CD4-positive, alpha-beta T cell treated with Interleukin-1 beta for 1 hour (primary cell): ENCODE measurements at regions not wholly inside any gene's neighbourhood (a gene's known extent, or its start where the extent isn't known, plus 50 kb on each side); places are given as distances from the start of the nearest gene placed in this dataset.

ENCODE experiments used
- DNase-seq, 2 donors: peaks; one replicate each; pipeline ENCODE4 v3.0.0-alpha.2; 2020 to 2022

- no peak for DNase-seq
These were observed 762.5 kb downstream of the LIG4 start for GRCh38 chr13:107452833-107453232.

GRCh38 chr13:107450931-107451330, 764.4 kb downstream of the LIG4 start:
- DNase-seq = no peak

GRCh38 chr13:107450431-107450830, 764.9 kb downstream of the LIG4 start:
- no peak for DNase-seq

GRCh38 chr13:107447591-107447990, 767.7 kb downstream of the LIG4 start:
- no peak for DNase-seq

GRCh38 chr13:107441279-107441678, 774.1 kb downstream of the LIG4 start:
- no peak for DNase-seq

DNA sequence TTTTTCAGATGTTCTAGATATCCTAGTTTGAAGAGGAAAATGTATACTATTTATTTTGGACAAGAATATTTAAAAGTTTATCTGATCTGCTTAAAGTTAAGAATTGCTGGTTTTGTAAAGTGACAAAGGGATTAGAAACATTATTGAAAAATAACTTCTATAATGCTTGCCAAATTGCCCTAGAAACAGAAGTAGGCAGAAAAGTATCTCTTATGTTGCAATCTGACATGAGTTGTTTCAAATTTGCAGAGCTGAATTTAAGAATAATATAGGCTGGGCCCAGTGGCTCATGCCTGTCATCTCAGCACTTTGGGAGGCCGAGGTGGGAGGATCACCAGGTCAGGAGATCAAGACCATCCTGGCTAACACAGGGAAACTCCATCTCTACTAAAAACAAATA, 777.1 kb downstream of the LIG4 start:
- DNase-seq = no peak

GRCh38 chr13:107434347-107434746, 781.0 kb downstream of the LIG4 start:
- no peak for DNase-seq

DNA sequence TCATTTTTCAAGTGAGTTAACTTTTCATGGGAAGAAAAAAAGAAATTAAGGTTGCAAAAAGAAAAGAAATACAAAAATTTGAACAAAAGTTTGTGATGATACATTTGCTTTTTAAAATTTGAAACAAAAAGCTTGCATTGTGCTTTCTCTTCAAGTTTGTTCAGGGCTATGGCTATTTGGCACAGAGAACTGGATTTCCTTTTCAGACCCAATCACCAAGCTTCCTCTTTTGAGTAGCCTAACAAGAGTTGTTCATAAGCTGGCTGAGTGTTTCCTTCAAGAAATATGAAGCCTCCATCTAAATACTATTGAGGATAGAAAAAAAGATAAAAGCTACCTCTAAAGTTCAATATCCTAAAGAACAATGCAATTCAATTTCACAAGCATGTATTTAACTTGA, 787.8 kb downstream of the LIG4 start:
- DNase-seq = no peak

GRCh38 chr13:107422421-107422820, 792.9 kb downstream of the LIG4 start:
- DNase-seq = no peak

DNA sequence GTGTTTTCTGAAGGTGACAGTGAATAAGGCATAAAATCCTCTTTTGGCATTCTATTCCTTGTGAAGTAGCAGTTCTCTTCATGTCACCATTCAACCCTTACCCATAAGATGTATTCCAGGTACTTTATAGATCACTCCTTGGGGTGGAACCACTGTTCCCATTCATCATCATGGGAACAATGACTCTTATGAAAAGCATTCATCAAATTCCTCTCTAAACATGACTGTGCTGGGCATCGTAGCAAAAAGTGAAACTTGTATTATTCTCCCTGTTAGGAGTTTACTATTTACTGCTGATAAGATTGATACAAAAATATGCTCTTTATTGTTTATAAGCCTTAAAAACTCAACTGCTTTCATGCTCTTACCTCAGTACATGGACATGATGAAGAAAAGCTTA, 793.4 kb downstream of the LIG4 start:
- no peak for DNase-seq

GRCh38 chr13:107421028-107421427, 794.3 kb downstream of the LIG4 start:
- DNase-seq = no peak

- no peak for DNase-seq
These were observed 802.3 kb downstream of the LIG4 start for GRCh38 chr13:107413005-107413404.

- DNase-seq = no peak
These were observed 808.3 kb downstream of the LIG4 start for GRCh38 chr13:107407074-107407473.

DNA sequence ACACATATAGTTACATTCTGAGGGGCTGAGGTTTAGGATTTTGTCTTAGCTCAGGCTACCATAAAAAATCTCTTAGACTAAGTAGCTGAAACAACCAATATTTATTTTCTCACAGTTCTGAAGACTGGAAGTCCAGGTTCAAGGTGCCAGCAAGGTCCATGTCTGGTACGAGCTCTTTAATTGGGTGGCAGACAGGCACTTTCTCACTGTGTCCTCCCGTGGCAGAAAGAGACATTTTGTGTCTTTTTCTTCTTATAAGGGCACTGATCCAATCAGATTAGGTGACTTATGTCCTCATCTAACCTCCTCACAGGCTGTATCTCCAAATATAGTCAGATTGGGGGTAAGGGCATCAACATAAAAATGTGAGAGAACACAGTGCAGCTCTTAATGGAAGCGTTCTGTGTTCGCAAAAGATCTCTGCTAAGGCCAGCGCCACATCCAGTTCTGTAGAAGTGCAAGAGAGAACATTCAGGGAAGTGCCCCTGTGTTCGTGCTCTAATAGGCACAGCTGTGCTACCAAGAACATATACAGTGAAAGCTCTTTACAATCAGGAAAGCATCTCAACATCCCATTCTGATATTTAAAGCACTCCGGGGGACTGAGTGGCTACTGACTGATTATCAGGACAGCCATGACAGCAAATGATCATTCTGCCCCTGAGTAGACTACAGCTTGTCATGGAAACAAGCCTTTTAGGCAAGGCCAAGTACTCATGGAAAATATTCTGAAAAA, 819.2 kb downstream of the LIG4 start:
- DNase-seq = no peak

GRCh38 chr13:107392205-107392604, 823.1 kb downstream of the LIG4 start:
- DNase-seq = no peak

- DNase-seq = no peak
These were observed 819.6 kb upstream of the ARGLU1 start for GRCh38 chr13:107387525-107387924.

DNA sequence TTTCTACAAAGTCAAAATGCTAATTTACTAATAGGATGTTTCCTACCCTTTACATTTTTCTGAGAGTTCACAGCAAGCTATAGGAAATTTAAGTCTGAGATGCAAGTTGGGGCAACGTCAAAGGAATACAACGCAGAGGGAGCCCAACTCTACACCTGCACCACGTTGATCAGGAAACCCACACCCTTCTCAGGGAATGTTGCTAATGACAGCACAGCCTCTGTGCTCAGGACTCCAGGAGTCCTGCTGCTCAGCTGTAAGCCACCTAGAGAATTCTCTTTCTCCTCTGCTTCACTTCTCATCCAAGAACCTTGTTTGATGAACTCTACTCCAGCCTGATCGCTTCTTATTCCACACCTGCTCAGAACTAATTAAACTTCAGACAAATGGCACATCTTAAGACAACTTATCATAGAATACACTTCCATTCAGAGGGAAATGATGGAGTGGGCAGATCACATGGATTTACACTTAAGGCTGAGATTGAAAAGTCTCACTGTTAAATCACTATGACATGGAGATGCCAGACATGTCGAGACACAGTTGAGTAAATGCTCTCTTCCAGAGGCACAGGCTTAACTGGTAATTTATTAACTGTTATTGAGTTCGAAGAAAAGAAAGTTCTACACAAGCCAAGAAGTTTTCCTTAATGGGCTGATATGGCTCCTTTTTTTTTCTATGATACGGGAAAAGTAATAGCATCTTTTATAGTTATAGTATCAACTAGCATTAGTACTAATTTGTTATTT, 811.6 kb upstream of the ARGLU1 start:
- DNase-seq = no peak

DNA sequence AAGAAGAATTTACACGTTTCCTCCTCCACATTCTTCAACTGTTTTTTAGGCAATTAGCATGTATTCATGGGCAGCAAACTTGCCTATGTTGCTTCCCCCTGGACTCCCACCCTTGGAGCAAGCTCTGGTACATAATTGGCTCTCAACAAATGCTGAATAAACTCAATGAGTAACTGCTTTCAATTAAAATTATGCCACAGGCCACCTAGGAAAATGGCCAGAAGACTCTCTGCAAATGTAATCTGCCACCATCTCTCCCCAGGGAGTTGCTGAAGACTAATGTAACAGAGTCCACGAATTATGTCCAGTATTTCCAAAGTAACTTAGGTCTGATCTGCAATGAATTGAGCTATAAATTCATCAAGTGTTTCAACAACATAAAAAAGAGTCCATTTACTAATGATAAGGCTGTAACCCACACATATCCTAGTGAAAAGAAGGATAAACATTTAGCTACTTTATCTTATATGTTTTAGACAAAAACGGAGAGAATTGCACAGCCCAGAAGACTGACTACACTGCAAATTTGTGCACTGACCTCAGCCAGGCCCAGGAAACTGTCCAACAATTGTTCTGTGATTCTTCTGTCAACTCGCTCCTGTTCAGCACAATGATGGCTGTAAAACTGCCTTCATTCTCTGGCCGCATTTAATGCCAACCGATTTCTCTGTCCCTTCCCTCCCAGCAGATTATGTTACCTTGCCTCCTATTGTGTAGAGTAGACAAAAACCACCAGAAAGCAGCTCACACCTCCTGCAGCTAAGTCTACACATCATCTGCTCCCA, 808.6 kb upstream of the ARGLU1 start:
- no peak for DNase-seq

GRCh38 chr13:107375701-107376340, 807.9 kb upstream of the ARGLU1 start:
- DNase-seq = no peak

GRCh38 chr13:107374038-107374437, 806.1 kb upstream of the ARGLU1 start:
- DNase-seq = no peak

DNA sequence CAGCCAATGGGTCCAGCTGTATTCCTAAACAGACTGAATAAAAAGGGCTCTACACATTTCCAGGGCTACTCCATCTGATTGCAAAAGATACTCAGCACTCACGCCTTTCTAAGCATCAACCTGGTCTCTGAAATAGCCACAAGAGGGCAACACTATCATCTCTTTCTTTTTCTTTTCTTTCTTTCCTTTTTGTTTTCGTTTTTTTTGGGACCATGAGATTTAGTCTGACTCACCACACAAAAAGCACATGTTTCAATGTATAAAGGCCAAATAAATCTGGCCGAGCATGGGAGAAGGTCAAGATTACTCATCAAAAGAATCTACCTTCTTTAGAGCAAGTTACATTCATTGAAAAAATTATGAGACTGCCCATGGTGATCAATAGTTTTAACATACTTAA, 805.6 kb upstream of the ARGLU1 start:
- no peak for DNase-seq

DNA sequence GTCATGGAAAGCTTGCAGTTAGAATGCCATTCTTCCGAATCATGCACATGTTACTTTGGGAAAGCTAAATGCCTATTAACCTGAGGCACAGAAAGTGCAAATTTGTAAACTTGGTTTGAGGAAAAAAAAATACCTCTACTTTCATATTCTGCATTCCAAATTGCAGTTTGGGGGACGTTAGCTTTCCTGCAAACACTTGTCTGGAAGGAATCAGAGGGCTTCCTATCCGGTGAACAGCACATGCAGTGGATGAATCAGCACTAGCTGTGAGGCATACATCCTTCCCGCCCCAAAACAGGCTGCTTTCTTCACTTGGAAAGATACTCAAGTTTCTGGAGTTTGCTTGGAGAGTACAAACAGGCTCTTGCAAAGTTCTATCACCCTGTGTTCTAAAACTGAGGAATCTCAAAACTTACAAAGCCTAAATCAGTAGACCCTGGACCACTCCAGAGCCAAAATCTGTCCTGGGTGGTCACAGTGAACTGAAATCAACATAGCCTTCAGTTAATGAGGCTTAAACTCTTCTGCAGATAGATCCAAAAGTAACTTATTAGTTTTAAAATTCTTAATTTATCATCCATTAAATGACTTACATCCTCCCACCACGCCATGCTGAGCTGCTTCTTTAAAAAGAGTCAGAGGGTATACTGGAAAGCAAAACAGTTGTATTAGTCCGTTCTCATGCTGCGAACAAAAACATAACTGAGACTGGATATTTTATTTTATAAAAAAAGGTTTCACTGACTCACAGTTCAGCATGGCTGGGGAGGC, 802.3 kb upstream of the ARGLU1 start:
- DNase-seq = no peak
